Skin of body (tissue), 1 donor: ENCODE measurements at regions not wholly inside any gene's neighbourhood (a gene's known extent, or its start where the extent isn't known, plus 50 kb on each side); places are given as distances from the start of the nearest gene placed in this dataset.

ENCODE experiments used
- DNase-seq: peaks from one replicate; lab custom pipeline; 2025; lab: John Stamatoyannopoulos, UW

DNA sequence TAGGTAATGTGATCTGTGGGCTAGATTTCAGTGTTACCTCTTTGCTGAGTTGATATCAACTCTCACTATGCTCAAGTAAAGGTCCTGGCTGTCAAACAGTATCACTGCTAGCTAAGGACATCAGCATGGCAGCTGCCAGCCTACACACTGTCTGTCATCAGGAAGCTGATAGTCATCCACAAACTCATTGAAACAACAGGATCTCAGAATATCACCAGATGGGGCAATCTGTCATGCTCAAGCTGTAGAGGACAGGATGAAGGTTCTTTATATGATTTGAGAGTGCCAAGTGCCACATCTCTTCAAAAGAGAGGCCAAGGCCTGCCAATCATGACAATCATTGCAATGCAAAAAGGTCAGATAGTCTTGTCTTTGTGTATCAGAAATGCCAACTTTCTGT is 811.5 kb upstream of the SEL1L start:
- DNase-seq = no peak

DNA sequence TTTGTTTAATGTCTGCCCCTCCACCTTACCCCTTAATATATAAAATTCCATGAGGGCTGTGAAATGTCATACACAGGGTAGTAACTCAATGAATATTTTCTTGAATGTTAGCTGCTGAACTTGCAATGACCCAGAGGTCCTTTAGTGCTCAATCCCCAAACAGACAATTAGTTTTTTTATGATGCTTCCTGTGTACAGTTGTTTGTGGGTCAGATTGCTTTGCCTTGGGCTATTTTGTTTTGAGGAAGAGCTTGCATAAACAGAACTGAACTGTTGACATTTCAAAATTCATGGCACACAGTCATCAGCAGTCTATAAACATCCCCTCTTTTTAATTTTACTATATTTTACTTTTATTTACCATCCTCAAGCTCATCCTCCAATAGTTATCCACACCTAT is 820.5 kb upstream of the SEL1L start:
- no peak for DNase-seq

DNA sequence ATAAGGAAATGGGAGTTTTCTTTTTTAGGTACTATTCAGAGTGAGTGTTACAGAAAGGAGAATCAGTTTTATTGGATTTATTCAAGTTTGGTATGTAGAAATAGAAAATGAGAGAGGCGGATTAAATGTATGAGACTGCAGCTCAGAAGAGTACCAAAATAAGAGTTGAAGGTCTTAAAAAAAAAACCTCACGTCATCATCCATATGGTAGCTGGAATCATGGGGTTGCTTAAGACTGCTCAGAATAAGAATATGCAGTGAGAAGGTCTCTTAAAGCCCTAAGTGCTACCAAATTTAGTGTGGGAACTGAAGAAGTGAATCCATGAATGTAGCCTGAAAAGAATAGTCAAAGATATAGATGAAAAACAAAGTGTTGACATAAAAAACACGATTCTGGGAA is 825.5 kb upstream of the SEL1L start:
- DNase-seq = no peak

DNA sequence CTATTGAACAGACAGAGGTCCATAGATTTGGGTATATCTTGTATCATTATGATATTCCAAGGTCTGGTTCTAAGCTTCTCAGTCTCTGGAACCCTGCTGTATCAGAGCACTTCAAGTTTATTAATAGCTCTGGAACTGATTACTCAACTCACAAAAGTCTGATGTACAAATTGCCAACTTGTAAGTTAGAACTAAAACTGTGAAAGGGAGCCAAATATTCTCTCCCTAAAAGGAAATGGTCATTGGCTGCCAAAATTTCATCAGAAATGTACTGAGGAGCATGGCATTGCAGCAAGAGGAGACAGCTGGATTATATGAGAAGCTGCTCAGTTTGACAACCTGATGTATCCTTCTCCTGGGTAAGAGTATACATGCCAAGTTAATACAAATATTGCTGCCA is 828.8 kb upstream of the SEL1L start:
- DNase-seq = no peak

DNA sequence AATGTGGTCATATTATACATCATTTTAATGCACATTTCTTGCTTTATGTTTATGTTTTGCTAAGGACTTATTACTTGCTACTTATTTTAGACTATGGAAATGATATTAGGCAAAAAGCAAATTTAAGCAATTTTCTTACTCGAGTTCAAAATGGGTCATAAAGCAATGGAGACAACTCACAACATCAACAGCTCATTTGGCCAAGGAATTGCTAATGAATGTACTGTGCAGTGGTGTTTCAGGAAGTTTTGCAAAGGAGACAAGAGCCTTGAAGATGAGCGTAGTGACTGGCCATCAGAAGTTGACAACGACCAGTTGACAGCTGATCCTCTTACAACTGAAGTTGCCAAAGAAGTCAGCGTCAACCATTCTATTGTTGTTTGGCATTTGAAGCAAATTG is 831.8 kb upstream of the SEL1L start:
- no peak for DNase-seq

DNA sequence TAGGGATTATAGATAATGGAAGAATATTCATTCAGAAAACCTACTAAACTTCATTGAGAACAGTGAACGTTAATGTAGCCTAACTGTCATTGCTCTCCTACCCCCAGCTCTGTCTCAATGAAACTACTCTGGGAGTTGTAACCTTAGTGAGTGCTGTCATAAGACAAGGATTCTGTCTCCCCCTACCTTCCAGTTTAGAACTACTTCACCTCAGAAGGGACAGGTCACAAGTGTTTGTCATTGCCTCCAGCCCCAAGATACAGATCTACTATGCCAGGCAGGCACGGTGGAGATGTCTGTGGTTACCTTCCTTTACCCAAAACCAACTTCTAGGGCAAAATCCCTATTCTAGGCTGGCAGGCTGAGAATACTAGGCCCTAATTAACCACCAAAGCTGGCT is 833.1 kb upstream of the SEL1L start:
- no peak for DNase-seq

DNA sequence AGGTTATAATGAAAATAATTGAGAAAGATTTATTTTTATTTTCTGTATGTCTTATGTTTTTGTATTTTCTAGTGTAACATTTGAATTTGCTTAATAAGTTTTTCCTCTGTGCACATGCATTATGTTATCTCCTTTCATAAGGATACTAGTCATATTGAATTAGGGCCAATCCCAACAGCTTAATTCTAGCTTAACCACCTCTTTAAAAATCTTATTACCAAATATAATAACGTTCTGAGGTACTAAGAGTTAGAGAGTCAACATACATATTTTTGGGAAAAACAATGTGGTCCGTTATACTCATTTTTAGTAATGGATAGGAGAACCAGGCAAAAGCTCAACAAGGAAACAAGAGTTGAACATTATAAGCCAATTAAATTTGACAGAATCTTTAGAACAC is 845.6 kb upstream of the SEL1L start:
- DNase-seq = no peak

DNA sequence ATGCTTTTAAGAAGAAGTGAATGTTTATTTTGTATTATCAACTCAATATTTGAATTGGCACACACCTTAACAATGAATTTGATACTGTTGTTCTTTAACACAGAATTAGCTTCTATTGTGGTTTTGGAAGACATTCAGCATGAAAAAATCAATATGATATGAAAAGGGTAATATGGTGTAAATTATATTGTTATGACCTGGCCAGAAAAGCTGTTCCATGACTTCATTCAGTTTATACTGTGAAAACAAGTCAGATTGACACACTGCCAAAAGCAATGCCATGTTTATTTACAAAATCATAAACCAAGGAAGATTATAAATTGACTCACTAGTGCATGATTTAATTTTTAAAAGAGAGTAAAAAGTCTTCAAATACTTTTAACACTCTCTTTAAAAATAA is 851.4 kb upstream of the SEL1L start:
- peak; percentile 4 for DNase-seq

DNA sequence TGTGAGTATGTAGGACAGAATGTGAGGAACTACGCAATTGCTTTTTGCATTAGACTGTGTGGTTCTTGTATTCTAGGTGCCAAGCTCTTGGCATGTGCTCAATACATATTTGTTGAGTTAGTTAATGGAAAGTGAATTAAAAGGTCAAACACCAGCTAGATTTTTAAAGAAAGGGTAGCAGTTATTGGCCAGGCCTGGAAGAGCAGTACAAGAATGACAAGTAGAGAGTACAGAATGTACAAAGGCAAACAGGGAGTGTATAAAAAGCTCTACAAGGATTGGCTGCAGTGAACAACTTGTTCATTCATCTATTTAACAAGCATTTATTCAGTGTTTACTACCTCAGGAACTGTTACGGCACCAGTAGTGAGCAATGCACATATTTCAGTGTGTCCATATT is 854.0 kb upstream of the SEL1L start:
- no peak for DNase-seq

DNA sequence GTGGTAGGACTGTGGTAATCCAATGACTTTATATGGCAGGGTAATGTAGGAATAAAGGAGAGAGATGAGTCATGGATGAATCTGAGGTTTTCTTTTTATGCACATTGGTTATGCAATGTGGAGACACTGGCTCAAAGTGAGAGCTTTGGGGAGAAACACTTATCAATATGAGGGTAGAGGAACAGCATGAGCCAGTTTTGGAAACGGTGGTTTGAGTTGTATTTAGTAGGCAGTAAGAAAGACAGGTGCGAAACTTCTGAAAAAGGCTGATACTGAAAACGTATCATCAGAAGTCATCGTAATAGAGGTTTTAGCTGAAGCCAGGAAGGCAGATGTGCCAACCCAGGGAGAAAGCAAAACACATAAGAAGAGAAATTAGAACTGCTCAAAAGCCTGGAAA is 854.8 kb upstream of the SEL1L start:
- no peak for DNase-seq

DNA sequence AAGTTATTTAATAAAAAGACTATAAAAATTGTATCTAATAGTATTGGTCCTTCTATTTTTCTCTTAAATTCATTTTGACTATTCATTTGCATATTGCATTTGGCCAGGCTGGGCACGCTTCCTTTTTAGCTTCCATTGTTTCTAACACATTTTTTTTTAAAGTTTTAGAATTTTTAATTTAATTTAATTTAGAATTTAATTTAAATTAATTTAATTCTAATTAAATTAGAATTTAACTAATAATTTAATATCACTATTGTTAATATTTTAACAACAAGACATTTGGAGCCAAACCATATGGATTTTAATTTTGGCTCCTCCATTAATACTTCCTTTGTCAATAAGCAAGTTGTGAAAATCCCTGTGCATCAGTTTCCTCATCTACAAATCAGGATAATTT is 856.9 kb upstream of the SEL1L start:
- DNase-seq = no peak

DNA sequence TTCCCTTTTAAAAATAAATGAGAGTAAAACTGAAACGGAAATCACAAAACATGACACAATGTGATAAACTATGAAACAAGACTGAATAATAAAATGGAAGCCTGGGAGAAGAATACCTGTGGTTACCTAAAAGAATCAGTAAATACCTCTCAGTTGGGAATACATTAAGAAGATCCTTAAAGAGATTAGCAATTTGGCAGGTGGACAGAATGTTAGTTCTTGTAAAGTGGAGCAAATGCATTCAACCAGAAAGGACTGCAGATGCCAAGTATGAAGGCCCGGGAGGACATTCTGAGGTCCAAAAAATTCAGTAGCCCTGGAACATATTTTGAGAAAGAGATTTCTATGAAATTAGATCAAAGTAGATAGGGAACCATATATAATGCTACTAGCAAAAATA is 861.3 kb upstream of the SEL1L start:
- DNase-seq = no peak

DNA sequence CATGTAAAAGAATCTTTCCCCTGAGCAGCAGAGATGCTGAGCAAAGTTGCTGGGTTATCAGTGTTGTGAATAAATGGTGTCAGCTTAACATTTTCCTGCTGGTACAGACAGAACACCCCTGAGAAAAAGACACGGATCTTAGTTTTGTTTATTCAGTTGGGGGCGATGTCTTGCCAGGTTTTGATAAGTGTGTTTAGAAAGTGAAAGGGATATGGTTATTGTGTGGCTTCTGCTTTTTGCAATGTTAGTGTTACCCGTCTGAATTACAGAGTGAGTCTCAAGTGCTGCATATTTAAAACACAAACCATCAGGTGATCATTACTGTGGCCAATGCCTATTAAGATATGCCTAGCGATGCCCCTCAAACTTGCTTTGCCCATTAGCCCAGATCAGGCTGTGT is 864.6 kb upstream of the SEL1L start:
- DNase-seq = no peak

DNA sequence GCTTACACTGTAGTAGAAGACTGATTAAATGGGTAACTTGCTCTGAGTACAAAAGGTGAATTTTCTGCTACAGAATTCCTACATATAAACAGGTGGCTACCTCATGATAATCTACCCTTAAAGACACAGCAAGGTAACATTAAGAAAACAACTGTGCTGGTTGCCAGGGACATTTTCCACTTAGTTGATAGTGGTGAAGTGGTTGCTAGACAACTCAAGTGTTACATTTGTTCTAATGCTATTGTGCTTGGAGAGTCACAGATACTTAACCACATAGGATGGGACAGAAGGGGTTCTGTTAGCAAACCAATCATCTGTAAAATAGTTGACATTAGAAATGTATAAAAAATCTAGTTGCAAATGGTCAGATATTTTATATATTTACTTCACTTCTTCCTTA is 870.3 kb upstream of the SEL1L start:
- DNase-seq = no peak

DNA sequence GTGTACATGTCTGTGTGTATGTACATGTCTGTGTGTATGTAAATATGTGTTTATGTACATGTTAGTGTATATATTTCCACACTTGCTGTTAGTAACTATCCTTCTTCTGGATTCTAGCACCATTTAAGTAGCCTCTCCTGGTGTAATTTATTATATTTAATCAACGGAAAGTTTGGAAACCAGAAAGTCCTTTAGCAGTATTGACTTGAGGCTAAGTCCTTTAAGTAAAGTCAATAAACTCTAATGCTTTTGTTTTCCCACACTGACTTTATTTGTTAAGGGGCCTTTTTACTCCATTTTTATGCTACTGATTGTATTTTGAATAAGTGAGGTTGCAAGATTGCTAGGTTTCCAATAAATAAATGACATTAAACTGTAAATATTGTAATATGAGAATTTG is 876.4 kb upstream of the SEL1L start:
- DNase-seq = no peak

DNA sequence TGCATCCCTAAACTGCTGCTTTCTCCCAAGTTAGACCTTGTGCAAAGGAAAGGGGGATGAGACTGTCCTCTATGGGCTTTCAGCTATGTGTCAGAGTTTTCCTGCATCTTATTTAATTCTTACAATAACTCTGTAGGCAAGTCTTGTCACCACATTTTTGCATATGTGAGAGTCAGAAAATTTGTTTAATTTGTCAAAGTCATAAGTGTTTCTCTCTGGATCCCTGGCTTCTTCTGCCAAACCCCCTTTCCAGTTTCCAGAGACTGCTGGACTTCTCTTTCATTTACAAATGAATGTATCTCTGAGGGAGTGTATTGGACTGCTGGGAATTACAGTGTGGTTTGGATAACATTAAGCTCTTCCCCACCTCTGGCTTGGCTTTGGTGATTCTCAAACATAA is 877.6 kb upstream of the SEL1L start:
- DNase-seq = no peak

DNA sequence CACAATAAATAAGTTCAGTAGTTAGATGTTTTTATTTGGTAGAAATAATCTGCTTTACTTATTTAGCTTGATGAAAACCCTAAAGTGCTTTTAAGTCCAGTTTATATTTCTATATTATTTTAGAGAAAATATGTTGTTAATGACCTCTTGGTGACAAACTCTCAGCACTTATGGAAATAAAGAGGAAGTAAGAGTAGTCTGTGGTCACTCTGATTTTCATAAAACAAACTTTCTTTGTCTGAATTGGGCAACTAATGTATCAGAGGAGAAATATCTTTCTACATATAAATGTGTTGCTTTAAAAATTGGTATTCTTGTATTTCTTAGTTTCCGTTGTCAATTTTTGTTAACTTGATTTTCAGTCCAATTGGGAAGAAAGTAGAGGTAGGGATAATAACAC is 878.9 kb upstream of the SEL1L start:
- no peak for DNase-seq

DNA sequence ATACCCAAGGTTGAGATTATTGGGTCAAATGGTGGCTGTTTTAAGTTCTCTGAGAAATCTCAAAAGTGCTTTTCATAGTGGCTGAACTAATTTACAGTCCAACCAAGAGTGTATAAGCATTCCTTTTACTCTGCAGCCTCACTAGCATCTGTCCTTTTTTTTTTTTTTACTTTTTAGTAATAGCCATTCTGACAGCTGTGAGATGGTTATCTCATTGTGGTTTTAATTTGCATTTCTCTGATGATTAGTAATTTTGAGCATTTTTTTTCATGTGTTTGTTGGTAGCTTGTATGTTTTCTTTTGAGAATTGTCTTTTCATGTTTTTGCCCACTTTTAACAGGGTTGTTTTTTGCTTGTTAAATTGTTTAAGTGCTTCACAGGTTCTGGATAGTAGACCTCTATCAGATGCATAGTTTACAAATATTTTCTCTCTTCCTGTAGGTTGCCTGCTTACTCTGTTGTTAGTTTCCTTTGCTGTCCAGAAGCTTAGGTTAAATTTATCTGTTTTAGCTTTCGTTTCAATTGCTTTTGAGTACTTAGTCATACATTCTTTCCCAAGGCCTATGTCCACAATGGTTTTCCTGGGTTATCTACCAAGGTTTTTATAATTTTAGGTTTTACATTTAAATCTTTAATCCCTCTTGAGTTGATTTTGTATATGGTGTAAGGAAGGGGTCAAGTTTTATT is 881.3 kb upstream of the SEL1L start:
- DNase-seq = no peak

DNA sequence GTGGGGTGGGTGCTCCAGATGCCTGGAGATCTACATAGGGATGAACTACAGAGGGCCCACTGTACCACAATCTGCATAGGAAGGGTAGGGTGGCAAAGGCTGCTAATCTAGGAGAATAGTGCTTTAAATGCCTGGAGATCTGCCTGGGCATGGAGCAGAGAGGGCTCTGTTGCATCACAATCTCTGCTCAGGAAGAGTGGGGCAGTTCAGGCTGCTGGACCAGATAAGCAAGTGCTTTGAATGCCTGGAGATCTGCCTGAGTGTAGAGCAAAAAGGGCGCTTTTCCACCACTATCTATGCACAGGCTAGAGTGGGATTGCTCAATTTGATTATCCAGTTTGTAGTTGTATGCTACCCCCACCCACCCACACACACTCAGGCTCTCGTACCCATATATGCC is 886.3 kb upstream of the SEL1L start:
- DNase-seq = no peak

DNA sequence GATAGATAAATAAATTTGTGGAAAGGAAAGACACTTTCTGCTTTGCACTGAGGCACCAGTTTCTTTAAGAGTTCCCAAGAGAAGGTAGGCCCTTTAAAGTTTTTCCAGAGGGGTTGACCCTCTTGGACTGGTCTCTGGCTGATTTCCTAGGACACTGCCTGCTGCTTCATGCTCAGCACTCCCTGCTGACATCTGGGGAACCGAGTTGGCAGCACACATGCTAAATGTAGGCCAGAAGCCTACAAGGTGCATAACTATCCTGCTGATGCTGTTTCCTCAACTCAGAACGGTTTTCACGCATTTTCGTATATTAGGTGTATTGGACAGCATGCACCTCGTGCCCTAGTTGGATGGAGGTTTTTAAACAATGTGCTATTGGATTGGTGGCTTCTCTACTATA is 887.2 kb upstream of the SEL1L start:
- DNase-seq = peak; percentile 50

DNA sequence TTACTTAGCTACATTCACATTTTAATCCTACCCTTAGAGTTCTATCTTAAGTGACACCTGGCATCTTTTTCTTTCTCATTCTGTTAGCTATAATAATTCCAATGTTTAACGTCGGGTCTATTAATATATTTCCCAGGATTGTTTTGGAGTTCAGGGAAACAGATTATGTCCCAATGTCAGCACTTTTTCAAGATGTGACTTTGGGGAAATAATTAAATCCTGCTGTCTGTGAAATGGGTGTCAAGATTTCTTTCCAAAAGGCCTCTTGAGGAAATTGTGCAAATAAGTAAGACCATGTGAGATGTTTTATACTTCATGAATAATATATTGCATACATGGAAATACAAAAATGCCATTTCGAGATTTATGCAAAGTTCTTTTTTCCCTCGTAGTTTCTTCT is 887.6 kb upstream of the SEL1L start:
- DNase-seq = peak; percentile 92

DNA sequence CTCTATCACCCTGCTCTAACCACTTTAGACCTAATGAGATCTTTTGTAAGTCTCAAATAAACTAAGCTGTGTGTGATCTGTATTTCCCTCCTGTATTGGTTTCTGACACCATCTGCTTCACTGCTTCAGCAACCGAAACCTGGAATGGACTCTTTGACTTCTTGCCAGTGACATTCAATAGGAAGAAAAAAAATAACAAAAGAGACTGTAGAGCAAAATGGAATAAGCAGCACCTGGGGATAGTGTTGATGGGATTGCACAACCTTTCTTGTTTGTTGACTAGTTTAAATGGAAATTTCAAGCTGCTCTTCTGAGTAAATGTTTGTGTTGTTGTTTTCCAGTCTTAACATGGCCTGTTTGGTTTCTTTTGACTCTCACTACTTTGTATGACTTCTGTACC is 888.6 kb upstream of the SEL1L start:
- DNase-seq = no peak

DNA sequence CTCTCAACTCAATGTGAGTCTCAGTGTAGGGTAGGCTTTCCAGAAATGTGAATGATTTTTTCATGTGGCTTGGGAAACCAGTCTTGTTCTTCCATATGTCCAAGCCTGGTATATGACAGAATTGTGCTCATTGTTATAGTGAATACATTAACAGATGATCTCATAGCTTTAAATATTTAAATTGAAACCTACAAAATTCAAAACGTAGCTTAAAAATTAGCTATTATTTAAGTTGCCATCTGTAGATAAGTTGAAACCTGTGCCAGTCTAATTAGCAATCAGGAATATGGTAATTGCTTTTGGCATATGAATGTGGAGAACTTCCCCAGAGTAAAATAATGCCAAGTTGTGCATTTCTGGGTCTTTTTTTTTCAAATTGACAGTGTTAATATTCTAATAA is 891.6 kb upstream of the SEL1L start:
- DNase-seq = no peak

DNA sequence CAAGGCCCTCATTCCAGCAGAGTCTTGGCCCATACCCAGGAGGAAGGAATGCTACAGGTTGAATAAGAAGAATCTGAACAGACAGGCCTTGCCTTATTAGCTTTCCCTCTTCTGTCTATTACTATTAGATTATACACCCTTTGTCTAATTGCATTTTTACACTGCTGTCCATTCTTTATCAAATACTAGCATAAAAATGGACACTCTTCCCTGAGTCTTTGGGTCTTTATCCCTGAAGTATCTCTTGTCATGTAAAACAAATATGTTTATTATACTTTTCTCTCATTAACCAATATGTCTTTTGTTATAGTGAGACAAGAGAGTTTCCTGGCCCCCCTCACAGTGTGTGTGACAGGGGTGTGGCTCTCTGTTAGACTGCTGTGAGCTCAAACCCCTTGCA is 897.4 kb upstream of the SEL1L start:
- no peak for DNase-seq
